RWPE2 (cell line): ENCODE measurements at regions not wholly inside any gene's neighbourhood (a gene's known extent, or its start where the extent isn't known, plus 50 kb on each side); places are given as distances from the start of the nearest gene placed in this dataset.

Source experiments
- ATAC-seq: fragments of 200-7000 bp; cut with Tn5 transposase; 3 replicates; pipeline ENCODE4 v1.9.1; 2021; ENCODE audit warnings: low read depth
- DNase-seq: peaks from one replicate; pipeline ENCODE4 v3.0.0-alpha.2; 2020; ENCODE audit warnings: low spot score
- H3K27ac ChIP-seq: fragments of 450-650 bp; 2 replicates; pipeline ENCODE4 v1.5.1; 2017; ENCODE audit warnings: mild to moderate bottlenecking; ENCODE audit not compliant: poor library complexity, severe bottlenecking
- H3K27me3 ChIP-seq: fragments of 250-450 bp; sonication (Bioruptor Pico); 2 replicates; pipeline ENCODE4 v1.5.1; 2021; ENCODE audit warnings: mild to moderate bottlenecking, moderate library complexity; ENCODE audit not compliant: insufficient read depth, poor library complexity, severe bottlenecking
- H3K36me3 ChIP-seq: fragments of 250-450 bp; sonication (Bioruptor Pico); 2 replicates; pipeline ENCODE4 v1.5.1; 2020; ENCODE audit warnings: low read depth, mild to moderate bottlenecking, moderate library complexity
- H3K4me1 ChIP-seq: fragments of 250-450 bp; sonication (Bioruptor Pico); 2 replicates; pipeline ENCODE4 v1.5.1; 2021; ENCODE audit warnings: mild to moderate bottlenecking, moderate library complexity; ENCODE audit not compliant: insufficient read depth, poor library complexity, severe bottlenecking
- H3K4me3 ChIP-seq: fragments of 250-450 bp; sonication (Bioruptor Pico); 2 replicates; pipeline ENCODE4 v1.5.1; 2021; ENCODE audit warnings: mild to moderate bottlenecking, moderate library complexity; ENCODE audit not compliant: severe bottlenecking
- H3K9me3 ChIP-seq: fragments of 250-450 bp; sonication (Bioruptor Pico); 2 replicates; pipeline ENCODE4 v1.5.1; 2021; ENCODE audit warnings: mild to moderate bottlenecking, moderate library complexity; ENCODE audit not compliant: severe bottlenecking
- TF ChIP-seq, protein P1 (sequence below): fragments of 450-650 bp; IDR thresholded peaks from one replicate; pipeline ENCODE4 v1.5.1; 2017; ENCODE audit warnings: mild to moderate bottlenecking, moderate library complexity; ENCODE audit not compliant: poor library complexity, severe bottlenecking

DNA sequence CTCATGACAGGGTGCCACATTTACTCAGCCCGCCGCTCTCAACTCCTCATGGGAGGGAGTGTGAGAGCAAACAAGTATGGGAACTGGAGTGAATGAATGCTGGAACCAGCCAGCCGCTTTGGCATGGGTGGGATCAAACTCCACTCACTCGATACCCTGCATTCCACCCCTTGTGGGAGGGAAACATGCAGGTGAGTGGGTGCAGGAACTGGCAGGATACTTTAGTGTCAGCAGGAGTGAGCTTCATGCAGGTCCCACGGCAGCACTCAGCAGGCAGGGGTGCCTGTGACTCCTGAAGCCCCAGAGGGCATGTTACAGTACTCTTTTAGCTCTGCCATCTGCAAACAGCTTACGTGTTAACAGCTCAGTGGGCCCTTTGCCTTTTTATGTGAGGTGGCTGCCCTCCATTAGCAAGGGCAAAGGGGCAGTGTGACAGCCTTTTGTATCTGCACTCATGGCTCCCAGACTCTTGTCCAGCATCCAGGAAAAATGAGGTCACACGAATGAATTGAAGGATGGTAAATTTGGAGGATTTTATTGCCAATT lies 433.2 kb upstream of the NMUR2 start:
- H3K4me1 ChIP-seq, result no peaks in the 10 kb centered on the region
- H3K9me3 ChIP-seq, result no peaks in the 10 kb centered on the region
- ATAC-seq (no peak), DNase-seq (no peak)
- H3K27me3 ChIP-seq, result peaks cover 29% of the 10 kb centered on the region
- no peak overlapping the region for H3K4me3 ChIP-seq
- no peak overlapping the region for H3K27ac ChIP-seq
- H3K36me3 ChIP-seq, result no peaks in the 10 kb centered on the region
- TF ChIP-seq, protein P1, sequence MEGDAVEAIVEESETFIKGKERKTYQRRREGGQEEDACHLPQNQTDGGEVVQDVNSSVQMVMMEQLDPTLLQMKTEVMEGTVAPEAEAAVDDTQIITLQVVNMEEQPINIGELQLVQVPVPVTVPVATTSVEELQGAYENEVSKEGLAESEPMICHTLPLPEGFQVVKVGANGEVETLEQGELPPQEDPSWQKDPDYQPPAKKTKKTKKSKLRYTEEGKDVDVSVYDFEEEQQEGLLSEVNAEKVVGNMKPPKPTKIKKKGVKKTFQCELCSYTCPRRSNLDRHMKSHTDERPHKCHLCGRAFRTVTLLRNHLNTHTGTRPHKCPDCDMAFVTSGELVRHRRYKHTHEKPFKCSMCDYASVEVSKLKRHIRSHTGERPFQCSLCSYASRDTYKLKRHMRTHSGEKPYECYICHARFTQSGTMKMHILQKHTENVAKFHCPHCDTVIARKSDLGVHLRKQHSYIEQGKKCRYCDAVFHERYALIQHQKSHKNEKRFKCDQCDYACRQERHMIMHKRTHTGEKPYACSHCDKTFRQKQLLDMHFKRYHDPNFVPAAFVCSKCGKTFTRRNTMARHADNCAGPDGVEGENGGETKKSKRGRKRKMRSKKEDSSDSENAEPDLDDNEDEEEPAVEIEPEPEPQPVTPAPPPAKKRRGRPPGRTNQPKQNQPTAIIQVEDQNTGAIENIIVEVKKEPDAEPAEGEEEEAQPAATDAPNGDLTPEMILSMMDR, result no peak

DNA sequence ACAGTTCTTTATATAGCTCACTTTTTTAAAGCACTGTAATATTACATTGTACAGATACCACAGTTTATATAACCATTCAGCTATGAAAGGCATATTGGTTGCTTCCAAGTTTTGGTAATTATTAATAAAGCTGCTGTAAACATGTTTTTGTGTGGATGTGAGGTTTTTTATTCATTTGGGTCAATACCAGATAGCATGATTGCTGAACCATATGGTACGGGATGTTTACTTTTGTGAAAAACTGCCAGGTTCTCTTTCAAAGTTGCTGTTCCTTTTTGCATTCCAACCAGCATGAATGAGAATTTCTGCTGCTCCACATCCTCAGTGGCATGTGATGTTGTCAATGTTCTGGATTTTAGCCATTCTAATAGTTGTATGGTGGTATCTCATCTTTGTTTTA lies 439.6 kb upstream of the NMUR2 start:
- TF ChIP-seq, protein P1, result no peak
- ATAC-seq, result no peak
- peaks cover 22% of the 10 kb centered on the region for H3K27me3 ChIP-seq

DNA sequence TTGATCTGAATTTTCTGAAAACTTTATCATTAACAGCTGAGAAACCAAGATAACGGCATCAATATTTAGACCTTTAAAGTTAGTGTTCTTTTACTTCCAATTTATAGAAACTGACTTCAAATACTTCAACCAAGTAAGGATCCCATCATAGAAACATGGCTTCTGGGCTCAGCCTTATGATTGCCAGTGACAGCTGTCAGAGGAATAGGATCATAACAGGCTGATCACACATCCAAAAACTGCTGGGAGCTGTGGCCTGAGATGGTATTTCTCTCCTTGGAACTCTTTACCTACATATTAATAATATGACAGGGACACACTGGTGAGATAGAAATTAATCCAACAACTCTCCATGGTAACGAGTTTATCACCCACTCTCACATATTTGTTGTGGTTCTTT lies 448.3 kb upstream of the NMUR2 start:
- Histone ChIP-seq H3K4me3 (no peak overlapping the region), H3K4me1 (no peaks in the 10 kb centered on the region), H3K36me3 (no peaks in the 10 kb centered on the region), H3K27ac (no peak overlapping the region), H3K27me3 (no peaks in the 10 kb centered on the region), H3K9me3 (no peaks in the 10 kb centered on the region)
- no peak for ATAC-seq
- DNase-seq, result no peak
- TF ChIP-seq, protein P1, result no peak

More for the DNA sequence above, 439.6 kb upstream of the NMUR2 start:
- H3K4me1 ChIP-seq, result no peaks in the 10 kb centered on the region
- H3K36me3 ChIP-seq, result no peaks in the 10 kb centered on the region
- H3K27ac ChIP-seq, result no peak overlapping the region
- DNase-seq, result no peak
- no peaks in the 10 kb centered on the region for H3K9me3 ChIP-seq
- H3K4me3 ChIP-seq, result no peak overlapping the region

DNA sequence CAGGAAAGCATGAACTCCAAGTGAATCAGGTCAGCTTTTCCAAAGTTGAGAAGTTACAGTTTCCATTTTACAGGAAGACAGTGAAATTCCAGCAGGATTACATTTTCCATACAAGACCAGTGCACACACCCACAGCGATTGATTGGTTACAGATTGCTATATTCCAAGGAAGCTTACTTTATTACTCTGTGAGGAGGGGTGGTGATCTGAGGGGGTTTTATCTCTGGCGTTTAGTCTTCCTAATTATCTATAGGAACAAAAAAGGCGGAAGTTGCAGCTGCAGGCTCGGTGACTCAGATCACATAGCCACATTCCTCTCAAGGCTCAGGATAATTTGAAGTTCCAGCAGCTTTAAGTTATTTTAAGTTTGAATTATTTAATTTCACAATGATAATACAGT lies 450.4 kb upstream of the NMUR2 start:
- Histone ChIP-seq H3K9me3 (no peaks in the 10 kb centered on the region), H3K36me3 (no peaks in the 10 kb centered on the region), H3K27ac (no peak overlapping the region), H3K27me3 (no peaks in the 10 kb centered on the region), H3K4me1 (no peaks in the 10 kb centered on the region), H3K4me3 (no peak overlapping the region)
- DNase-seq (no peak), ATAC-seq (no peak)
- TF ChIP-seq, protein P1, result no peak

DNA sequence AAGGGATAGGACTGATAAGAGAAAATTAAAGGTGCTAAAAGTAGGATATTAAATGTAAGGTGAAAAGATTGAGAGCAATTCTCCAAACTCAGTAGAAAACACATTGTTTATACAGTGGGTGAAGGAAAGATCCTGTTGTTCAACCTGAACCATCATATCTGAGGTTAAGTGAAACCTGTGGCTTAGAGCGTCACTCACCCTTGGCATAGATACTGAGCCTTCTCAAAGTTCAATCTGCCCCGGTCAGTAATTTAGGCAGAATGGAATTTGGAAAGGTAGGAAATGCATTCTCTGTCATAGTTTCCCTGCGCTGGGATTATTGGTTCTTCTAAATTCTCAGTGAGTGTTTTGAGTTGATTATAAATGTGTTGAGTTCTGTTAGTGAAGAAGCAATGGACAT lies 456.2 kb upstream of the NMUR2 start:
- TF ChIP-seq, protein P1, result no peak
- Histone ChIP-seq H3K36me3 (no peaks in the 10 kb centered on the region), H3K4me1 (no peaks in the 10 kb centered on the region), H3K9me3 (no peaks in the 10 kb centered on the region), H3K27me3 (no peaks in the 10 kb centered on the region), H3K27ac (no peak overlapping the region), H3K4me3 (no peak overlapping the region)
- ATAC-seq, result no peak
- no peak for DNase-seq
